Stimulated activated effector memory CD8-positive, alpha-beta T cell treated with anti-CD3 and anti-CD28 coated beads, Interleukin-12 subunit alpha, Interleukin-12 subunit beta, amount 100 ng/mL, for 72 hours (primary cell): ENCODE measurements at regions not wholly inside any gene's neighbourhood (a gene's known extent, or its start where the extent isn't known, plus 50 kb on each side); places are given as distances from the start of the nearest gene placed in this dataset.
"Not testable (repeated sequence)": the region's sequence is repeated elsewhere in the genome, so short reads cannot be mapped to it uniquely, and the experiment has no call there.

Source experiments
- ATAC-seq: fragments of 150-1000 bp; cut with Tn5 transposase; 2 replicates; pipeline ENCODE4 v1.10.0; 2021
- DNase-seq, 2 donors: peaks; one replicate each; pipeline ENCODE4 v3.0.0; 2021 to 2022; ENCODE audit warnings: low spot score in 2 of 2
- H3K27ac Mint-ChIP-seq: one replicate; pipeline ENCODE4 v1.8.0; 2022; ENCODE audit warnings: mild to moderate bottlenecking, mixed read lengths
- H3K36me3 Mint-ChIP-seq: one replicate; pipeline ENCODE4 v1.8.0; 2022; ENCODE audit warnings: mild to moderate bottlenecking, mixed read lengths
- H3K4me1 Mint-ChIP-seq: one replicate; pipeline ENCODE4 v1.8.0; 2022; ENCODE audit warnings: mixed read lengths
- H3K4me3 Mint-ChIP-seq: one replicate; pipeline ENCODE4 v1.8.0; 2022; ENCODE audit warnings: mild to moderate bottlenecking, mixed read lengths
- H3K9me3 Mint-ChIP-seq: one replicate; pipeline ENCODE4 v1.8.0; 2022; ENCODE audit warnings: mixed read lengths

GRCh38 chr9:82131072-82131471 is 142.5 kb downstream of the SPATA31D1 start:
- Mint-ChIP-seq H3K4me3 (no peak overlapping the region), H3K4me1 (no peaks in the 10 kb centered on the region)
- no peak for ATAC-seq

DNA sequence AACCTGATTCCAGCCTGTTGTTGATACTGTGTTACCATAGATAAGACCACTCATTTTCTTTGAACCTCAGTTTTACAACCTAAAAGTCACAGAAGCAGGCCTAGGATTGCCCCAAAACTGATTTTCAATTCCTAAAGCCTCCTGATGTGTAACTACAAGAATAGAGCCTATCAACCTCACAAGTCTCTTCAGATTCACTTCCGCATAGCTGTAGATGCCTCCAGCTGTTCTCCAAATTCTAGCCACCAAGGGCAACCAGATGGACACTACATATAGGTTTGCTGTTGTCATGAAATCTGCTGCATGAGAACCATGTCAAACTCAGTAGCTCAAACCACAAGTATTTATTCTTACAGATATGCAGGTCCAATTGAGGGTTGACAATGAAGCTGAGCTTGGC is 143.5 kb downstream of the SPATA31D1 start:
- H3K36me3 Mint-ChIP-seq = no peaks in the 10 kb centered on the region
- DNase-seq (no peak), ATAC-seq (no peak)
- H3K4me3 Mint-ChIP-seq = no peak overlapping the region
- H3K9me3 Mint-ChIP-seq = peaks cover 3% of the 10 kb centered on the region
- H3K27ac Mint-ChIP-seq = no peak overlapping the region
- no peaks in the 10 kb centered on the region for H3K4me1 Mint-ChIP-seq

More at GRCh38 chr9:82131072-82131471, 142.5 kb downstream of the SPATA31D1 start:
- H3K9me3 Mint-ChIP-seq = peaks cover 3% of the 10 kb centered on the region
- no peaks in the 10 kb centered on the region for H3K36me3 Mint-ChIP-seq
- no peak for DNase-seq
- H3K27ac Mint-ChIP-seq = no peak overlapping the region

DNA sequence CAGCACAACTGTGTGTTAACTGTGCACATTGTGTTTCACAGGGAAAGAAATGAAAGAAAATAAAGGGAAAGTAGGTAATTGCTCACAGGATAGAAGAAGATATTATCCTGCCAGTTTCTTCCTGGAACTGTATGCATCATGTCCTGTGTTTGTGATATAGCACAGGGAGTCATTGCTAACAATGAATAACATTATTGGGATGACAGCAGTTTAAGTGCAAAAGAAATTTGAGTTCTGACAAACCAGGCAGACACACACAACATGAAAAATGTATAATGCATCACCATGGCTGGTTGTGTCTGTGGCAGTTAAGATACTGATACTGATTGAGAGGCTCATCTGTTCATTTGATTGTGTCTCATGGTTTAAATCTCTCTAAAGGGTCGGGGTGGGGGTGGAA is 145.4 kb downstream of the SPATA31D1 start:
- Mint-ChIP-seq H3K36me3 (no peaks in the 10 kb centered on the region), H3K4me1 (no peaks in the 10 kb centered on the region), H3K4me3 (no peak overlapping the region), H3K9me3 (peaks cover 3% of the 10 kb centered on the region), H3K27ac (no peak overlapping the region)
- ATAC-seq (no peak), DNase-seq (no peak)

GRCh38 chr9:82135106-82135505 is 146.5 kb downstream of the SPATA31D1 start:
- ATAC-seq (no peak), DNase-seq (no peak)
- Mint-ChIP-seq H3K36me3 (no peaks in the 10 kb centered on the region), H3K27ac (no peak overlapping the region), H3K4me1 (no peaks in the 10 kb centered on the region), H3K9me3 (peaks cover 3% of the 10 kb centered on the region), H3K4me3 (no peak overlapping the region)

DNA sequence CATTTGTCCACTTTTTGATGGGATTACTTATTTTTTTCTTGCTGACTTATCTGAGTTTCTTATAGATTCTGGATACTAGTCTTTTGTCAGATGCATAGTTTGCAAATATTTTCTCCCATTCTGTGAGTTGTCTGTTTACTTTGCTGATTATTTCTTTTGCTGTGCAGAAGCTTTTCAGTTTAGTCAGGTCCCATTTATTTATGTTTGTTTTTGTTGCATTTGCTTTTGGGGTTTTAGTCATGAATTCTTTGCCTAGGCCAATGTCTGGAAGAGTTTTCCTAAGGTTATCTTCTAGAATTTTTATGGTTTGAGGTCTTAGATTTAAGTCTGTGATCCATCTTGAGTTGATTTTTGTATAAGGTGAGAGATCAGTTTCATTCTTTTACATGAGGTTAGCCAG is 149.5 kb downstream of the SPATA31D1 start:
- H3K36me3 Mint-ChIP-seq, H3K9me3 Mint-ChIP-seq, ATAC-seq, H3K4me3 Mint-ChIP-seq, DNase-seq, H3K27ac Mint-ChIP-seq, H3K4me1 Mint-ChIP-seq: not testable (repeated sequence)

DNA sequence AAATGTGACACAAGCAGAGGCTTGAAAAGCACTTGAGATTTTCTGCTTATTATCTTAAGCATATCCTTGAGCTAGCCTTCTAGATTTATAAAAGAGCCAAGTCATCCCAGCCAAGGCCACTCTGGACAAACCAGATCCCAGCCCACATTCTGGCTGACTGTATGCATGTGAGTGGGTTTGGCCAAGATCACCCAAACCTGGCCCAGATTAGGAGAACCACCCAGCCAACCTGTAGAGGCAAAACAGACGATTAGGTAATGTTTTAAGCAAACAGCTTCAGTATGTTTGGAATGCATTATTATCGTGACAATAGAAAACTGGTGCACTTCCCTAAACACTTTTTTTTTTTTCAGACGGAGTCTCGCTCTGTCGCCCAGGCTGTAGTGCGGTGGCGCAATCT is 151.9 kb downstream of the SPATA31D1 start:
- ATAC-seq (no peak), DNase-seq (no peak)
- no peaks in the 10 kb centered on the region for H3K36me3 Mint-ChIP-seq
- no peaks in the 10 kb centered on the region for H3K4me1 Mint-ChIP-seq
- peaks cover 3% of the 10 kb centered on the region for H3K9me3 Mint-ChIP-seq
- no peak overlapping the region for H3K4me3 Mint-ChIP-seq
- H3K27ac Mint-ChIP-seq = no peak overlapping the region

DNA sequence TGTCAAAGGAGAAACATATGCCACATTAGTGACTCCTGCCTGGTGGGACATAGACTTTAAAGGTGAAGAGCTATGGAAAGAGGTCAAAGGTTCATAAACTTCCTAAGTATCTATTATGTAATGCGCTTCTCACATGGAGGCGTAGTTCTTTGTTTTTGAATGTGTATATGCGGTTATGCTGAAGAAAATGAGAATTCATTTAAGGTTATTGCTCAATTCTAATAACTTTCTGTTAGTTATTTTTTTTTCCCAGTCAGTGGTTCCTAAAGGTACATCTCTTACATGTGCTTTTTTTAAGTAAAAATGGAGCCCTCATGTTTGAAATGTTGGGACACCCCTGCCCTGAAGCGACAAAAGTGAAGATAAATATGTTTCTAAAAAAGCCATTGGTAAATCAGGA is 156.2 kb downstream of the SPATA31D1 start:
- H3K36me3 Mint-ChIP-seq = no peaks in the 10 kb centered on the region
- H3K4me3 Mint-ChIP-seq = no peak overlapping the region
- no peak overlapping the region for H3K27ac Mint-ChIP-seq
- no peaks in the 10 kb centered on the region for H3K4me1 Mint-ChIP-seq
- no peak for DNase-seq
- H3K9me3 Mint-ChIP-seq = peaks cover 2% of the 10 kb centered on the region
- ATAC-seq = no peak

DNA sequence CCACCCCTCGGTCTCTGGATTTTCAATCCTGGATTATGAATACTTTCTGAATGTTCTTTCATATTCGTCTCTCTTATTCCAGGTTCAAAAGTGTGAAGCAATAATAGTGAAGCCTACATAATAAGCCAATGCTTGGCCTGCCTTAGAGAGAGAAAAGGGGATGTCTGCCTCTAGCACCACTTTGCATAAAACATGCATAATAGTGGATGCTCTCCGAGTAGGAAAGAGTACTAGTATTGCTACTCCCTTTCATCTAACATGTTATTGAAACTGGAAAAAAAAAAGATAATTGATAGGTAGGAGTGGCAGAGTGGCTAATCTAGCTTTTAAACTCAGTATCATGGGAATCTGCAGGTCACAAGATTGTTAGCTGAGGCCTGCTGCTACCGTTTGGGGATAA is 158.1 kb downstream of the SPATA31D1 start:
- Mint-ChIP-seq H3K4me1 (no peaks in the 10 kb centered on the region), H3K36me3 (no peaks in the 10 kb centered on the region), H3K27ac (no peak overlapping the region), H3K9me3 (peaks cover 2% of the 10 kb centered on the region), H3K4me3 (no peak overlapping the region)
- DNase-seq = no peak
- ATAC-seq = no peak

- Mint-ChIP-seq H3K27ac (no peak overlapping the region), H3K4me1 (no peaks in the 10 kb centered on the region), H3K4me3 (no peak overlapping the region), H3K9me3 (peaks cover 6% of the 10 kb centered on the region), H3K36me3 (no peaks in the 10 kb centered on the region)
- no peak for ATAC-seq
- no peak for DNase-seq
Measured at GRCh38 chr9:82147798-82148425, 159.3 kb downstream of the SPATA31D1 start.

DNA sequence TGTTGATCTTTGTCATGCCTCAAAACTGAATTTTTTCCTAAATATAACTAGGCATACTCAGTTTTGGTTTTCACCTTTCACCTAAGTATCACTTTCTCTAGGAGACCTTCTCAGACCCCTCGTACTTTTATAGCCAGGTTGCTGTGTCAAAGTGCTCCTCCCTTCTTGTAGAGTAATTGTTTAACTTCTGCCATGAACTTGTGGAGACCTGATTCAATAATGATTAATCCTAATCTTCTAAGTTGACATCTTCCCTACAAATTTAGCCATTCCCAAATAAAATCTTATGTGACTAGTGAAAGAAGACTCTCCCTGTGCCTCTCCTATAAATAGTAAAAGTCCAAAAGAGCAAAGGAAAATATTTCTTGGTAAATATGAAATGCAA is 159.8 kb downstream of the SPATA31D1 start:
- no peak overlapping the region for H3K4me3 Mint-ChIP-seq
- peaks cover 9% of the 10 kb centered on the region for H3K9me3 Mint-ChIP-seq
- no peak for ATAC-seq

DNA sequence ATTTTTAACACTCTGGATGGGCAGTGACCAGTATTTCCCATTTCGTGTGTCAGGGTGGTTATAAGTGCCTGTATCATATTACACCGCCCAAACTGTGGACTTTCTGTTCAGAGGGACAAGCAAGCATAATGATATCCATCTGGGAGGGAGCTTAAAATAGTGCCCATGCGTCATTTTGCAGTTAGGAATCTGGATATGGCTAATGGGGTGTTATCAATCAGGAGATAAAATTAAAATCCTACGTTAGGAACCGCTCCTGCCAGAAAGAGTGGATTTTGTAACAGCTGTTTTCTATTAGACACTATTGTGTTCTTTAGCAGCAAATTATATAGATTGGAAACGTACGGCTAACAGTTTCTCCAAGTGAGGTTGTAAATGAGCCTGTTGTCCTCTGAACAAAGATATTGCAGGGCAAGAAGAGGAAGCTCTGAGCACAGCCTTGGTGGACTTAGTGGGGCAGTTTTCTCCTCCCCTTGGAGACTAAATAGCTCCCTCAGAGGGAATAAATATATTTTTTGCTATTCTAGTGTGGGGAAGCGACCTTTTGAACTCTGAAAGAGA is 160.4 kb downstream of the SPATA31D1 start:
- Mint-ChIP-seq H3K27ac (no peak overlapping the region), H3K4me1 (no peaks in the 10 kb centered on the region), H3K4me3 (no peak overlapping the region), H3K9me3 (peaks cover 9% of the 10 kb centered on the region), H3K36me3 (no peaks in the 10 kb centered on the region)
- DNase-seq = no peak
- ATAC-seq = no peak

More for the DNA sequence above, 159.8 kb downstream of the SPATA31D1 start:
- H3K27ac Mint-ChIP-seq = no peak overlapping the region
- H3K4me1 Mint-ChIP-seq = no peaks in the 10 kb centered on the region
- no peaks in the 10 kb centered on the region for H3K36me3 Mint-ChIP-seq
- DNase-seq = no peak

DNA sequence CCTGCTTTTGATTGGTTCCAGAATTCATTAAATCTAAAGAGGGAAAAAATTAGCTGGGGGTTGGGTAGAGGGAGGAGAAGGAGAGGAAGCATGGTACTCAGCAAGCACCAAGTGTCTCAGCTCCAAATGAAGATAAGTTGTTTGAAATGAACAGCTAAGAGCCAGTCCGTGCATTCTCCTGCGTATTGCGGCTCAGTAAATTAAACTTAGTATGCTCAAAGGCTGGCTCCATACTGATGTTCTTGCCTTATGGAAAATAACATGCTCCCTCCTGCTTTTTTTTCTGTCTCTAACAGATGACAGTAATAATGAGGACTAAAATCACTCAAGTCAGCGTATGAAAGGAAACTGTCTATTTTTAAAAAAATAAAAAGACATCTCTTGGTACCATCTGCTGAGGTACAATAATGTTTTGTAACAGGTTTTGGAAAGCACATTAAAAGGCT is 161.0 kb downstream of the SPATA31D1 start:
- Mint-ChIP-seq H3K4me3 (no peak overlapping the region), H3K4me1 (peaks cover 2% of the 10 kb centered on the region), H3K36me3 (no peaks in the 10 kb centered on the region), H3K27ac (no peak overlapping the region), H3K9me3 (peaks cover 11% of the 10 kb centered on the region)
- no peak for ATAC-seq
- no peak for DNase-seq

GRCh38 chr9:82152181-82152580 is 163.6 kb downstream of the SPATA31D1 start:
- Mint-ChIP-seq H3K27ac (no peak overlapping the region), H3K4me3 (no peak overlapping the region)
- DNase-seq = no peak

DNA sequence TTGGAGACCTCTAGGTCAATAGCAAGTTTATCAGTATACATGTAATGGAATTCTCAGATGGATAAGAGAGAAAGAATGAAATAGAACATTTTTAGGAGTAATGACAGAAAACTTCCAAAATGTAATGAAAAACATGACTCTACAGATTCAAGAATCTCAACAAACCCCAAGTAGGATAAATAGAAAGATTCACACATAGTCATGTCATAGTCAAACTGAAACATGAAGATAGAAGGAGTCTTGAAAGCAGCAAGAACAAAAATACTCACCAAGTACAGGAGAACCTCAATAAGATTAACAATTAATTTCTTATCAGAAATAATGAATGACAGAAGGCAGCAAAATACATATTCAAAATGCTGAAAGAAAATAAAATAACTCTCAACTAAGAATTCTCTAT is 164.5 kb downstream of the SPATA31D1 start:
- DNase-seq (no peak), ATAC-seq (no peak)
- Mint-ChIP-seq H3K36me3 (no peaks in the 10 kb centered on the region), H3K4me3 (no peak overlapping the region), H3K27ac (no peak overlapping the region), H3K4me1 (peaks cover 5% of the 10 kb centered on the region), H3K9me3 (peaks cover 10% of the 10 kb centered on the region)

More at GRCh38 chr9:82152181-82152580, 163.6 kb downstream of the SPATA31D1 start:
- Mint-ChIP-seq H3K9me3 (peaks cover 10% of the 10 kb centered on the region), H3K4me1 (peaks cover 5% of the 10 kb centered on the region), H3K36me3 (no peaks in the 10 kb centered on the region)
- ATAC-seq = no peak

DNA sequence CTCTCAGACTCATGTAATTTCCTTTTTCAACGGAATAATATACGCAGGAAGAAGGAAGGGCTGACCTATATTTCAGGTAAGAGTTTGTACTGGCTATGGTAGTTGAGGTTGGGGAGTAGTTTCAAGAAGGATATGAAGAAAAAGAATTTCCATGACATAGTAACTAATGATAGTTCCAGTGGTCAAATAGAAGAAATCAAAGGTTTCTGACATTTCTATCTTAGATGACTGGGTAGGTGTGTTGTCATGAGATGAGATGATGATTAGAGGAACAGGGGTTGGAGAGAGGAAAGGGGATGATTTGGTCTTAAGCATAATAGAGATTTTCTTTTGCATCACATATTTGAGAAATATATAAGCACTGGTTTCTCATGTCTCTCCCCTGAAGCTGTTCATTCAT is 166.0 kb downstream of the SPATA31D1 start:
- H3K9me3 Mint-ChIP-seq = peaks cover 10% of the 10 kb centered on the region
- H3K4me3 Mint-ChIP-seq = no peak overlapping the region
- peak; percentile 55 for ATAC-seq
- no peak overlapping the region for H3K27ac Mint-ChIP-seq
- peaks cover 5% of the 10 kb centered on the region for H3K4me1 Mint-ChIP-seq
- DNase-seq = no peak
- no peaks in the 10 kb centered on the region for H3K36me3 Mint-ChIP-seq

- DNase-seq (no peak), ATAC-seq (no peak)
- Mint-ChIP-seq H3K4me3 (no peak overlapping the region), H3K9me3 (peaks cover 7% of the 10 kb centered on the region), H3K4me1 (no peaks in the 10 kb centered on the region), H3K36me3 (no peaks in the 10 kb centered on the region), H3K27ac (no peak overlapping the region)
Measured at GRCh38 chr9:82161876-82162275, 173.3 kb downstream of the SPATA31D1 start.
